Parathyroid adenoma (tissue), 2 donors: ENCODE measurements at regions not wholly inside any gene's neighbourhood (a gene's known extent, or its start where the extent isn't known, plus 50 kb on each side); places are given as distances from the start of the nearest gene placed in this dataset.
A peak's percentile ranks its signal among the peaks of the same experiment; 100 is the strongest.
"Not testable (repeated sequence)": the region's sequence is repeated elsewhere in the genome, so short reads cannot be mapped to it uniquely, and the experiment has no call there.

ENCODE experiments used
- H2AFZ ChIP-seq: fragments of 300-600 bp; sonication (generic); one replicate; pipeline ENCODE4 v1.7.0; 2017; ENCODE audit warnings: antibody characterized with exemption, mild to moderate bottlenecking
- H3K27ac ChIP-seq: fragments of 300-600 bp; sonication (generic); one replicate; pipeline ENCODE4 v1.7.0; 2017
- H3K27me3 ChIP-seq: fragments of 300-600 bp; sonication (generic); one replicate; pipeline ENCODE4 v1.7.0; 2017; ENCODE audit warnings: low read length; ENCODE audit not compliant: control insufficient read depth, insufficient read depth
- H3K36me3 ChIP-seq: fragments of 300-600 bp; sonication (generic); one replicate; pipeline ENCODE4 v1.7.0; 2017; ENCODE audit warnings: low read length; ENCODE audit not compliant: control insufficient read depth, insufficient read depth
- H3K4me1 ChIP-seq: fragments of 300-600 bp; sonication (generic); one replicate; pipeline ENCODE4 v1.7.0; 2017; ENCODE audit warnings: control low read depth
- H3K4me2 ChIP-seq: fragments of 300-600 bp; sonication (generic); one replicate; pipeline ENCODE4 v1.7.0; 2017; ENCODE audit warnings: low read length
- H3K4me3 ChIP-seq: fragments of 300-600 bp; sonication (generic); one replicate; pipeline ENCODE4 v1.7.0; 2017; ENCODE audit warnings: low read depth, low read length
- H3K79me2 ChIP-seq: fragments of 300-600 bp; sonication (generic); one replicate; pipeline ENCODE4 v1.7.0; 2017; ENCODE audit warnings: control low read depth
- H3K9ac ChIP-seq: fragments of 300-600 bp; sonication (generic); one replicate; pipeline ENCODE4 v1.7.0; 2017; ENCODE audit warnings: mild to moderate bottlenecking
- H3K9me3 ChIP-seq: fragments of 300-600 bp; sonication (generic); one replicate; pipeline ENCODE4 v1.7.0; 2017; ENCODE audit warnings: low read length; ENCODE audit not compliant: control insufficient read depth
- CTCF ChIP-seq: fragments of 300-600 bp; sonication (generic); IDR thresholded peaks from one replicate; pipeline ENCODE4 v1.7.0; 2017; ENCODE audit warnings: antibody characterized with exemption, mild to moderate bottlenecking
- donor health status: primary hyperparathyroidism.

- Histone ChIP-seq H3K4me2 (no peak overlapping the region), H3K4me1 (no peaks in the 10 kb centered on the region), H3K36me3 (no peaks in the 10 kb centered on the region), H3K9me3 (no peaks in the 10 kb centered on the region), H2AFZ (peak overlapping the region; percentile 45), H3K4me3 (no peak overlapping the region), H3K9ac (no peak overlapping the region), H3K27ac (no peak overlapping the region), H3K79me2 (no peaks in the 10 kb centered on the region), H3K27me3 (no peaks in the 10 kb centered on the region)
- TF ChIP-seq CTCF = no peak
Measured at GRCh38 chr5:138635265-138635664, 60.1 kb upstream of the HSPA9 start.

GRCh38 chr5:138634804-138635203, 59.6 kb upstream of the HSPA9 start:
- not testable (repeated sequence) for H3K4me1 ChIP-seq, H3K9ac ChIP-seq, H3K27ac ChIP-seq

GRCh38 chr5:138632900-138633489, 57.8 kb upstream of the HSPA9 start:
- H3K79me2 ChIP-seq = no peaks in the 10 kb centered on the region
- H3K4me2 ChIP-seq = no peak overlapping the region
- no peak overlapping the region for H3K4me3 ChIP-seq
- no peak overlapping the region for H3K9ac ChIP-seq
- TF ChIP-seq CTCF = peak; percentile 18
- H3K4me1 ChIP-seq = no peaks in the 10 kb centered on the region
- no peaks in the 10 kb centered on the region for H3K27me3 ChIP-seq
- H2AFZ ChIP-seq = peak overlapping the region; percentile 57
- no peaks in the 10 kb centered on the region for H3K9me3 ChIP-seq
- H3K36me3 ChIP-seq = no peaks in the 10 kb centered on the region
- no peak overlapping the region for H3K27ac ChIP-seq

More at GRCh38 chr5:138634804-138635203, 59.6 kb upstream of the HSPA9 start:
- not testable (repeated sequence) for H3K4me3 ChIP-seq, H3K4me2 ChIP-seq, H3K27me3 ChIP-seq, H3K36me3 ChIP-seq, H2AFZ ChIP-seq, H3K9me3 ChIP-seq, H3K79me2 ChIP-seq

GRCh38 chr5:138631096-138631928, 56.1 kb upstream of the HSPA9 start:
- Histone ChIP-seq H3K79me2 (no peaks in the 10 kb centered on the region), H3K4me3 (no peak overlapping the region), H3K36me3 (no peaks in the 10 kb centered on the region), H2AFZ (peak overlapping the region; percentile 9), H3K9me3 (no peaks in the 10 kb centered on the region), H3K27ac (no peak overlapping the region), H3K4me2 (no peak overlapping the region), H3K4me1 (no peaks in the 10 kb centered on the region), H3K9ac (no peak overlapping the region), H3K27me3 (no peaks in the 10 kb centered on the region)
- no peak for TF ChIP-seq CTCF

GRCh38 chr5:138629392-138629791, 54.2 kb upstream of the HSPA9 start:
- H3K79me2 ChIP-seq = no peaks in the 10 kb centered on the region
- no peaks in the 10 kb centered on the region for H3K4me1 ChIP-seq
- H3K9ac ChIP-seq = no peak overlapping the region
- H3K27ac ChIP-seq = no peak overlapping the region
- H3K9me3 ChIP-seq = no peaks in the 10 kb centered on the region
- H3K27me3 ChIP-seq = no peaks in the 10 kb centered on the region
- no peaks in the 10 kb centered on the region for H3K36me3 ChIP-seq
- TF ChIP-seq CTCF = no peak
- no peak overlapping the region for H3K4me3 ChIP-seq
- no peak overlapping the region for H3K4me2 ChIP-seq
- no peak overlapping the region for H2AFZ ChIP-seq
